SK-N-SH treated with all-trans-retinoic acid at 6 μM for 48 hours (cell line): ENCODE measurements at regions not wholly inside any gene's neighbourhood (a gene's known extent, or its start where the extent isn't known, plus 50 kb on each side); places are given as distances from the start of the nearest gene placed in this dataset.

Experiments used
- ATAC-seq: fragments of 200-7000 bp; cut with Tn5 transposase; 3 replicates; pipeline ENCODE4 v1.9.1; 2020; ENCODE audit warnings: mild to moderate bottlenecking, moderate library complexity
- ARNTL ChIP-seq: fragments of 450-650 bp; formaldehyde crosslinking; IDR thresholded peaks from 2 replicates; pipeline ENCODE4 v1.5.0; 2020; ENCODE audit warnings: low read depth, mild to moderate bottlenecking, moderate library complexity, borderline replicate concordance
- BACH2 ChIP-seq: fragments of 250-450 bp; sonication (Bioruptor Pico); IDR thresholded peaks from 2 replicates; pipeline ENCODE4 v1.9.0; 2021; ENCODE audit warnings: mild to moderate bottlenecking, borderline replicate concordance
- CSRNP3 ChIP-seq: fragments of 250-450 bp; sonication (Bioruptor Pico); IDR thresholded peaks from 2 replicates; pipeline ENCODE4 v1.5.1; 2021; ENCODE audit warnings: mild to moderate bottlenecking, moderate library complexity
- GLIS3 ChIP-seq: fragments of 250-450 bp; sonication (Bioruptor Pico); IDR thresholded peaks from 2 replicates; pipeline ENCODE4 v1.5.0; 2020; ENCODE audit warnings: mild to moderate bottlenecking, moderate library complexity
- ISL1 ChIP-seq: fragments of 250-450 bp; sonication (Bioruptor Pico); IDR thresholded peaks from 2 replicates; pipeline ENCODE4 v2.1.2; 2022; ENCODE audit warnings: mild to moderate bottlenecking, moderate library complexity
- PPARA ChIP-seq: fragments of 250-450 bp; sonication (Bioruptor Pico); IDR thresholded peaks from 2 replicates; pipeline ENCODE4 v1.5.0; 2020; ENCODE audit warnings: mild to moderate bottlenecking, borderline replicate concordance
- RARB ChIP-seq: fragments of 250-450 bp; sonication (Bioruptor Pico); IDR thresholded peaks from 2 replicates; pipeline ENCODE4 v1.8.0; 2021; ENCODE audit warnings: mild to moderate bottlenecking, moderate library complexity
- SNAI2 ChIP-seq: fragments of 250-450 bp; sonication (Bioruptor Pico); IDR thresholded peaks from 2 replicates; pipeline ENCODE4 v1.5.0; 2020; ENCODE audit warnings: mild to moderate bottlenecking, moderate library complexity
- TCF4 ChIP-seq: fragments of 250-450 bp; sonication (Bioruptor Pico); IDR thresholded peaks from 2 replicates; pipeline ENCODE4 v1.8.0; 2021; ENCODE audit warnings: mild to moderate bottlenecking, moderate library complexity, borderline replicate concordance
- TOX ChIP-seq: fragments of 250-450 bp; sonication (Bioruptor Pico); IDR thresholded peaks from 2 replicates; pipeline ENCODE4 v1.8.0; 2021; ENCODE audit warnings: mild to moderate bottlenecking, moderate library complexity, borderline replicate concordance
- TSHZ2 ChIP-seq: fragments of 250-450 bp; sonication (Bioruptor Pico); IDR thresholded peaks from 2 replicates; pipeline ENCODE4 v1.5.0; 2020; ENCODE audit warnings: mild to moderate bottlenecking, moderate library complexity
- ZC3H10 ChIP-seq: fragments of 250-450 bp; sonication (Bioruptor Pico); IDR thresholded peaks from 2 replicates; pipeline ENCODE4 v1.5.1; 2021; ENCODE audit warnings: mild to moderate bottlenecking, moderate library complexity
- ZFP3 ChIP-seq: fragments of 250-450 bp; sonication (Bioruptor Pico); IDR thresholded peaks from 2 replicates; pipeline ENCODE4 v1.5.0; 2020; ENCODE audit warnings: mild to moderate bottlenecking, moderate library complexity
- ZFP30 ChIP-seq: fragments of 450-650 bp; formaldehyde crosslinking; IDR thresholded peaks from 2 replicates; pipeline ENCODE4 v1.5.0; 2022; ENCODE audit warnings: mild to moderate bottlenecking, moderate library complexity
- ZNF565 ChIP-seq: fragments of 450-650 bp; formaldehyde crosslinking; conservative IDR thresholded peaks from 2 replicates; pipeline ENCODE4 v1.5.0; 2020; ENCODE audit warnings: low read depth, mild to moderate bottlenecking, moderate library complexity
- ZNF8 ChIP-seq: fragments of 450-650 bp; formaldehyde crosslinking; IDR thresholded peaks from 2 replicates; pipeline ENCODE4 v1.5.0; 2020; ENCODE audit warnings: mild to moderate bottlenecking, moderate library complexity
- TF ChIP-seq, protein P1 (sequence below): fragments of 250-450 bp; sonication (Bioruptor Pico); IDR thresholded peaks from 2 replicates; pipeline ENCODE4 v1.8.0; 2020; ENCODE audit warnings: mild to moderate bottlenecking, moderate library complexity, borderline replicate concordance
- TF ChIP-seq, protein P2 (sequence below): fragments of 250-450 bp; sonication (Bioruptor Pico); IDR thresholded peaks from 2 replicates; pipeline ENCODE4 v1.5.1; 2020; ENCODE audit warnings: low read depth, mild to moderate bottlenecking, moderate library complexity

GRCh38 chr6:2435323-2435722 is 189.9 kb upstream of the GMDS start:
- no peak for ATAC-seq
- TF ChIP-seq ISL1 (CRISPR knock-in tag) (no peak), ZNF8 (CRISPR knock-in tag) (no peak), ZFP3 (CRISPR knock-in tag) (no peak), ZFP30 (CRISPR knock-in tag) (no peak), ZNF565 (CRISPR knock-in tag) (no peak), ARNTL (CRISPR knock-in tag) (no peak), ZC3H10 (CRISPR knock-in tag) (no peak), RARB (CRISPR knock-in tag) (no peak)
- TF ChIP-seq, protein P1, sequence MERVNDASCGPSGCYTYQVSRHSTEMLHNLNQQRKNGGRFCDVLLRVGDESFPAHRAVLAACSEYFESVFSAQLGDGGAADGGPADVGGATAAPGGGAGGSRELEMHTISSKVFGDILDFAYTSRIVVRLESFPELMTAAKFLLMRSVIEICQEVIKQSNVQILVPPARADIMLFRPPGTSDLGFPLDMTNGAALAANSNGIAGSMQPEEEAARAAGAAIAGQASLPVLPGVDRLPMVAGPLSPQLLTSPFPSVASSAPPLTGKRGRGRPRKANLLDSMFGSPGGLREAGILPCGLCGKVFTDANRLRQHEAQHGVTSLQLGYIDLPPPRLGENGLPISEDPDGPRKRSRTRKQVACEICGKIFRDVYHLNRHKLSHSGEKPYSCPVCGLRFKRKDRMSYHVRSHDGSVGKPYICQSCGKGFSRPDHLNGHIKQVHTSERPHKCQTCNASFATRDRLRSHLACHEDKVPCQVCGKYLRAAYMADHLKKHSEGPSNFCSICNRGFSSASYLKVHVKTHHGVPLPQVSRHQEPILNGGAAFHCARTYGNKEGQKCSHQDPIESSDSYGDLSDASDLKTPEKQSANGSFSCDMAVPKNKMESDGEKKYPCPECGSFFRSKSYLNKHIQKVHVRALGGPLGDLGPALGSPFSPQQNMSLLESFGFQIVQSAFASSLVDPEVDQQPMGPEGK: no peak

- TF ChIP-seq TSHZ2 (no peak), TCF4 (no peak), ISL1 (CRISPR knock-in tag) (no peak), TOX (CRISPR knock-in tag) (no peak), SNAI2 (CRISPR knock-in tag) (no peak)
- TF ChIP-seq, all 23 proteins: peak for 0
- no peak for ATAC-seq
These were observed 189.5 kb upstream of the GMDS start for GRCh38 chr6:2434912-2435311.

DNA sequence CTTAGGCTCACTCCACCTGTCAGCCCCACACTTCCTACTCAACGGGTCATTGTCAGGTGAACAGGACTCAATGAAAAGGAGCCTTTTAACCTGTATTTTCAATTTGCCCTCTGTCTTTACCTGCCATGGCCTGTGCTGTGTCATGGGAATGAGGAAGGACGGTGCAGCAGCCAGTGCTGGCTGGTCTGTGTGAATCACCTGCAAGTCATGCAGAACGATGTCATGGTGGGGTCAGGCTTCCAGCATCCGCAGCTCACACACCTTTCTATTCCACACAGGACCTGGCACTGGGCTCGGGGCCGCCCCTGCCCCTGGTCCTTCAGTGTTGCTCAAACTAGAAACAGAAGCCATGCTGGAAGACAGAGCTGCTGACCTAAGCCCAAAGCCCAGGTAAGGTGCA is 188.7 kb upstream of the GMDS start:
- no peak for TF ChIP-seq BACH2 (CRISPR knock-in tag)
- TF ChIP-seq ZNF565 (CRISPR knock-in tag): no peak
- no peak for TF ChIP-seq CSRNP3
- TF ChIP-seq, protein P2, sequence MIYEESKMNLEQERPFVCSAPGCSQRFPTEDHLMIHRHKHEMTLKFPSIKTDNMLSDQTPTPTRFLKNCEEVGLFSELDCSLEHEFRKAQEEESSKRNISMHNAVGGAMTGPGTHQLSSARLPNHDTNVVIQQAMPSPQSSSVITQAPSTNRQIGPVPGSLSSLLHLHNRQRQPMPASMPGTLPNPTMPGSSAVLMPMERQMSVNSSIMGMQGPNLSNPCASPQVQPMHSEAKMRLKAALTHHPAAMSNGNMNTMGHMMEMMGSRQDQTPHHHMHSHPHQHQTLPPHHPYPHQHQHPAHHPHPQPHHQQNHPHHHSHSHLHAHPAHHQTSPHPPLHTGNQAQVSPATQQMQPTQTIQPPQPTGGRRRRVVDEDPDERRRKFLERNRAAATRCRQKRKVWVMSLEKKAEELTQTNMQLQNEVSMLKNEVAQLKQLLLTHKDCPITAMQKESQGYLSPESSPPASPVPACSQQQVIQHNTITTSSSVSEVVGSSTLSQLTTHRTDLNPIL (CRISPR knock-in tag): no peak
- no peak for TF ChIP-seq PPARA (CRISPR knock-in tag)
- no peak for TF ChIP-seq ZFP30 (CRISPR knock-in tag)
- no peak for TF ChIP-seq TOX (CRISPR knock-in tag)
- no peak for TF ChIP-seq ZFP3 (CRISPR knock-in tag)
- TF ChIP-seq TCF4: no peak
- ATAC-seq: no peak

DNA sequence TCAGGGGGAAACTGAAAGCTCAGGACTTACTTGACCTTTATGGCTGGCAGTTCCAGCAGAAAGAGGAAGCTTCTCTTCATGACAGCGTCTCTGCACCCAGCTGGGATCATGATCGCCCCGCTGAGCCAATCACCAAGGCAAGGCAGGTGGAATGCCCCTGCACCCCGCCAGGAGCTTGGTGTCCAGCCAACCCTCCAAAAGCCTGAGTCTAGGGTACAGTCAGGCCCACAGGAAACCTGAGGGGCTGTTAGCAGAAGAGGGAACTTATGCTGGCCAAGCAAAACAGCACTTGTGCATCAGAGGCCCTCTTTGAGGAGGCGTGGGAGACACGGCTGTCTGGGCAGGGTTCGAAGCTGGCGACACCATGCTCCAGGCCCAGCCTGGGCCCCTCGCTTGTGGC is 188.3 kb upstream of the GMDS start:
- ATAC-seq: no peak
- TF ChIP-seq ZNF565 (CRISPR knock-in tag) (no peak), TSHZ2 (no peak), ZC3H10 (CRISPR knock-in tag) (no peak), CSRNP3 (no peak), GLIS3 (CRISPR knock-in tag) (no peak), ARNTL (CRISPR knock-in tag) (no peak), PPARA (CRISPR knock-in tag) (no peak)
